LNCaP clone FGC (cell line): ENCODE measurements at regions not wholly inside any gene's neighbourhood (a gene's known extent, or its start where the extent isn't known, plus 50 kb on each side); places are given as distances from the start of the nearest gene placed in this dataset.

Source experiments
- DNase-seq: peaks from one replicate; pipeline ENCODE4 v3.0.0-alpha.2; 2011; ENCODE audit warnings: low read depth
- H3K4me3 ChIP-seq: 2 replicates; pipeline ENCODE4 v1.5.1; 2011; ENCODE audit warnings: mild to moderate bottlenecking, low read depth, low read length, control low read depth
- CTCF ChIP-seq: IDR thresholded peaks from 2 replicates; pipeline ENCODE4 v1.5.1; 2012; ENCODE audit warnings: mild to moderate bottlenecking; ENCODE audit not compliant: control insufficient read depth, insufficient read depth; ENCODE audit errors: extremely low read depth

GRCh38 chr4:23166919-23167318 lies 474.2 kb downstream of the GBA3 start:
- no peak for TF ChIP-seq CTCF
- H3K4me3 ChIP-seq = no peak overlapping the region
- DNase-seq = no peak

GRCh38 chr4:23166407-23166806 lies 473.7 kb downstream of the GBA3 start:
- TF ChIP-seq CTCF = no peak
- H3K4me3 ChIP-seq = no peak overlapping the region
- DNase-seq = no peak

DNA sequence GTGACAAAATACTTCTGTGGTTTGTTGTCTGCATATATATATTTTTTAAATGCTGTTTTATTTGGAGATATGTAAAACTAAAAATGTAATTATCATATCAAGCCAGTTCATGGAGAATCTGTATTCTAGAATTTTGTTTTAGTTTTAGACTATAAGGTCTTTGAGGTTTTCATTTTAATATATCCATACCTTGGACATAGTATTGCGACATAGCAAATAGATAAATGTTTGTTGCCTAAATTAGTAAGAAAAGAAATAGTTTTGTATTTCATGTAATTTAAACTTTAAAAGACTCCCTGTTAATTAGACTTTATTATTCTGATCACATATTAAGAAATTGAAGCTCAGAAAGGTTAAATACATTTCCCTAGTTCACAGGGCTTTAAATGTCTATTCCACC lies 472.9 kb downstream of the GBA3 start:
- no peak for TF ChIP-seq CTCF
- no peak overlapping the region for H3K4me3 ChIP-seq
- DNase-seq = no peak

DNA sequence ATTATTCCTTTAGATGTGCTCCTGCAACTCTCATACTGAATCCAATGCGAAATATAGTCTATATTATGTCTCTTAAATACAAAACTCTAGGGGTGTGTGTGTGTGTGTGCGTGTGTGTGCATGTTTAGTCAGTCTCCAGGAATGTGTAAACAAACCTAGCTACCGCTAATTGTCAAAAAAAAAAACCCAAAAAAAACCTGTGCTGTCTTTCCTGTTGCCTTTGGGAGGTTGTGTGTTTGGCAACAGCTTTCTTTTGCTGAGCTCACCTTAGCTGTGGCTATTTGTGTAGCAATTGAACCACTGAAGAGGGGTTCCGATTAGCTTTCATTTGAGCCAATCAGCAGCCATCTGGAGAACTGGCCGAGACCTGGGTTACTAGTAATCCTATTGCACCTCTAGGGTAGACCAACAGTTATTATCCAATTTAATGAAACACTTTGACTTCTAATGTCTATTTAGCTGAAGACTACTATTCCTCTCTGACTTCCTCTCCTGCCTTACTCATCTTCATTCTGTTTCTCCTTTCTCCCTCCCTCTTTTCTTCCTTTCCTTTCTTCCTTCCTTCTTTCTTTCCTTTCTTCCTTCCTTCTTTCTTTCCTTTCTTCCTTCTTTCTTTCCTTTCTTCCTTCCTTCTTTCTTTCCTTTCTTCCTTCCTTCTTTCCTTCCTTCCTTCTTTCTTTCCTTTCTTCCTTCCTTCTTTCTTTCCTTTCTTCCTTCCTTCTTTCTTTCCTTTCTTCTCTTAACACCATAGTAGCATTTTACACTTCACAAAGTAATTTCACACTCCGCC lies 471.1 kb downstream of the GBA3 start:
- TF ChIP-seq CTCF = no peak
- no peak for DNase-seq
- no peak overlapping the region for H3K4me3 ChIP-seq

DNA sequence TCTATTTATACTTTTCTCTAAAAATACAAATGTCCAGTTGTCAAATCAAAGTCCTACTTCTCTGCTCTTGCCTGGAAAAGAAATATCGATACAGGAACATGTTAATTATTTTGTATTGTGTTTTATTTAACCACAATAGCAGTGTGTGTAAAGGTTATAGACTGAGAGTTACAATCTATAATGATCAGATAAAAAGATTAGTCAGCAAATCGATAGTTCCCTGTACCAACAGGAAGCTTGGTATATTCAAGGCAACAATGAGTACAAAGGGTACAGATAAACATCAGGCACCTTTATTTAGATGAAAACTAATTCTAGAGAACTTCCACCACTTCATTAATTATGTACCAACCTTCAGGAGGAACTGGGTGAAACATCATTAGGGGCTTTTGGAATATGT lies 469.5 kb downstream of the GBA3 start:
- no peak overlapping the region for H3K4me3 ChIP-seq
- no peak for TF ChIP-seq CTCF
- no peak for DNase-seq

GRCh38 chr4:23161787-23162186 lies 469.1 kb downstream of the GBA3 start:
- no peak overlapping the region for H3K4me3 ChIP-seq
- DNase-seq = no peak
- TF ChIP-seq CTCF = no peak

DNA sequence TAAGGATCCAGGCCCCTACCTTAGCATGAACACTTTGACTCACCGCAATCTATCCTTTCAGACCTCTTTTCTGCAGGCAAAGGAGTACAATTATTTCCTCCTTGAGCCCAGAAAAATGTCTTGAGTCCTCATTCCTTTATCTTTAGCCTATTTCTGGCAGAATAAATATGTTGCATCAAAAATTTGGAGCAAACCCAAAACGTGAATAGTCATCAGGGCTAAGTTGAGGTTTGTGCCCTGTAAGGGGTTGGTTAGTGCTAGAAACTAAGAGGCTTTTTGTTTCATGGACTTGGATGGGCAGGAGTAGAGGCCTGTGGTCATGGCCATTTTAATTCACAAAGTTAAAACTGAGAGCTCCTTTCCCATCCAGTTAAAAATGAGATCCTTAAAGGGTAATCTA lies 460.3 kb downstream of the GBA3 start:
- DNase-seq = no peak
- H3K4me3 ChIP-seq = no peak overlapping the region

More for the DNA sequence above, 460.3 kb downstream of the GBA3 start:
- TF ChIP-seq CTCF = no peak
